ENCODE measurements at regions not wholly inside any gene's neighbourhood (a gene's known extent, or its start where the extent isn't known, plus 50 kb on each side); places are given as distances from the start of the nearest gene placed in this dataset.

DNA sequence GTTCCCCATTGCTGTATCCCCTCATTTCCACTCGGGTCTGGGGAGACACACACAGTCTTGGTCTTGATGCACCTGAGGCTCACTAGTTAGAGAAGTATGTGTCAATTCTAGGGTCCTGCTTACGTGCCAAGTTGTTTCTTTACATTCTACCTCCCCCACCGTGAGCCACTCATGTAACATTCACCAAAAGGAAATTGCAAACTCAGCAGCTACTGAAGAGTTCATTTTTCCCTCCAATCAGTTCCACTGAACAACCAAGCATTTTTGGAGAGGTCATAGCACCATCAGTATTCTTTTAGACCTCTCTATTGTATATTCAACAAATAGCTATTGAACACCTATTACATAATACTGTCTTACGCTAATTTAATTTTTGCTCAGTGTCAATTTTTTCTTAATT lies 281.1 kb downstream of the SH3GL2 start:
- DNase-seq, result no peak
- in situ Hi-C loops (cut with HindIII; ENCODE audit: low pct_ligation_motif_present, low sequenced_read_pairs), result no loop called here
- no peaks in the 10 kb centered on the region for H3K27me3 ChIP-seq (replicated peaks)
- no peak overlapping the region for H3K27ac ChIP-seq
- no peaks in the 10 kb centered on the region for H3K36me3 ChIP-seq (replicated peaks)
- H3K4me3 ChIP-seq (ENCODE audit: low read depth, low read length), result no peak overlapping the region
- TF ChIP-seq, protein P1, sequence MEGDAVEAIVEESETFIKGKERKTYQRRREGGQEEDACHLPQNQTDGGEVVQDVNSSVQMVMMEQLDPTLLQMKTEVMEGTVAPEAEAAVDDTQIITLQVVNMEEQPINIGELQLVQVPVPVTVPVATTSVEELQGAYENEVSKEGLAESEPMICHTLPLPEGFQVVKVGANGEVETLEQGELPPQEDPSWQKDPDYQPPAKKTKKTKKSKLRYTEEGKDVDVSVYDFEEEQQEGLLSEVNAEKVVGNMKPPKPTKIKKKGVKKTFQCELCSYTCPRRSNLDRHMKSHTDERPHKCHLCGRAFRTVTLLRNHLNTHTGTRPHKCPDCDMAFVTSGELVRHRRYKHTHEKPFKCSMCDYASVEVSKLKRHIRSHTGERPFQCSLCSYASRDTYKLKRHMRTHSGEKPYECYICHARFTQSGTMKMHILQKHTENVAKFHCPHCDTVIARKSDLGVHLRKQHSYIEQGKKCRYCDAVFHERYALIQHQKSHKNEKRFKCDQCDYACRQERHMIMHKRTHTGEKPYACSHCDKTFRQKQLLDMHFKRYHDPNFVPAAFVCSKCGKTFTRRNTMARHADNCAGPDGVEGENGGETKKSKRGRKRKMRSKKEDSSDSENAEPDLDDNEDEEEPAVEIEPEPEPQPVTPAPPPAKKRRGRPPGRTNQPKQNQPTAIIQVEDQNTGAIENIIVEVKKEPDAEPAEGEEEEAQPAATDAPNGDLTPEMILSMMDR (IDR thresholded peaks at IDR 0.05; ENCODE audit: low read depth, low read length, missing control alignments), result no peak

DNA sequence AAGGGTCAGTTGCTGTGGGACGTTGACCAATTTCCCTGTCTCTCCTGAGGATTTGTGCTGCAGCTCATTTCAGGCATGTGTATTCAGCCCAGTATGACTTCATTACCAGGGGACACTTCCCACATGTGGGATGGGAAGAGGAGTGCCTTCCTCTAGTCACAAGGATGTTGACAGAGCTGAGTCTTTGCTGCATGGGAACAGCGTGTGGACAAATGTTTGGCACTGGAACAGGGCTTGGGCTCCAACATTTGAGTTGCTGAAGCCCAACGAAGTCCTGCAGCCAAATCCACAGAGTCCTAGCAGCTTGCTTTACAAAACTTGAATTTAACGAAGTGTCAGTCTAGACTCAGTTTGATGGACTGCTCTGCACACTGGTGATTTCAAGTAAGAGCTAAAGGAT lies 283.2 kb downstream of the SH3GL2 start:
- in situ Hi-C loops (cut with HindIII; ENCODE audit: low pct_ligation_motif_present, low sequenced_read_pairs), result no loop called here
- Histone ChIP-seq H3K27me3 (replicated peaks) (no peaks in the 10 kb centered on the region), H3K27ac (no peak overlapping the region), H3K4me3 (ENCODE audit: low read depth, low read length) (no peak overlapping the region), H3K36me3 (replicated peaks) (no peaks in the 10 kb centered on the region)
- TF ChIP-seq, protein P1 (IDR thresholded peaks at IDR 0.05; ENCODE audit: low read depth, low read length, missing control alignments), result no peak
- no peak for DNase-seq

DNA sequence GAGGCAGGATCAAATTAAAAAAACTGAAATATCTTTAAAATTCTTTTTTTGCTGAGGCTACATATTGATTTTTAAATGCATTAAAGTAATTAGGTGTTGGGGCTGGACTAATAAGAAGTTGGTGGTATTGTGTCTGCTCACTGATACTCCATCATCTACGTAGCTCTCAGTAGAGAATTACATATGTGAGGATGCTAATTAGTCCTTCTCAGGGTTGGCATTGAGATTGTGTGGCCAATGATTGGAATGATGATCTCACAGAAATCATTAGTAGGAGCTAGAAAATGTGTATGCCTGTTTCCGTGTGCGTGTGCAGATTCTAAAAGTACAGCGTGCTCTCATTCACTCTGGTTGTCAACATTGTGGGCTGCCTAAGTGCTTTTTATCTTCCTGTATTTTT lies 283.8 kb downstream of the SH3GL2 start:
- Histone ChIP-seq H3K36me3 (replicated peaks) (no peaks in the 10 kb centered on the region), H3K4me3 (ENCODE audit: low read depth, low read length) (no peak overlapping the region), H3K27me3 (replicated peaks) (no peaks in the 10 kb centered on the region), H3K27ac (no peak overlapping the region)
- in situ Hi-C loops (cut with HindIII; ENCODE audit: low pct_ligation_motif_present, low sequenced_read_pairs), result no loop called here
- TF ChIP-seq, protein P1 (IDR thresholded peaks at IDR 0.05; ENCODE audit: low read depth, low read length, missing control alignments), result no peak
- no peak for DNase-seq

DNA sequence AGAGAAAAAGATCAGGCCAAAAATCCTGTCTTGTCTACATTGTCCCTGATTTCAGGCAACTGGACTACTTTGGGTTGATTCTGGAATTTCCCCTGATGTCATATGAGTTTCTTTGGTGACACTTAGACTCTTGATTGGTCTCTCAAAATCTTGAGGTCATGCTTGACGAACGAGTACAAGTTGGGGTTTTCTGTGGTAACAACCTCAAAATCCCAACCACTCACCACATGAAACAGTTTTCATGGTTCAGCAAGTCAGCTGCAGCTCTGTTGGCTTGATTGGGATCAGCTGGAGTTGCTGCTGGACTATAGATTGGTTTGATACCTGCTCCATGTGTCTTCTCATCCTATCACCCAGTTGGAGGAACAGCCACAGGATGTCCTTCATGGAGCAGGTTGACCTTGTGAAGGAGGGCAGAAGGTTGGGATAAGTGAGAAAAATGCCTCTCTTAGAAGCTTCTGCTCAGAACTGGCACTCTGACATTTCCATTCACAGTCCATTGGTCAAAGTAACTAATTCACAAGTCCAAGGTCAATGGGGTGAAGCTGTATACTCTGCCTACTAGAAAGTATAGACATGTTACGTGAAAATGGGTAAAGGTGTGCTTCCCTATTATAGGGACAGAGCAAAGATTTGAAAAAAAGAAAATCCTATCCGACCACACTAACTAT lies 284.5 kb downstream of the SH3GL2 start:
- no peak overlapping the region for H3K27ac ChIP-seq
- in situ Hi-C loops (cut with HindIII; ENCODE audit: low pct_ligation_motif_present, low sequenced_read_pairs), result no loop called here
- no peaks in the 10 kb centered on the region for H3K27me3 ChIP-seq (replicated peaks)
- H3K4me3 ChIP-seq (ENCODE audit: low read depth, low read length), result no peak overlapping the region
- H3K36me3 ChIP-seq (replicated peaks), result no peaks in the 10 kb centered on the region
- TF ChIP-seq, protein P1 (IDR thresholded peaks at IDR 0.05; ENCODE audit: low read depth, low read length, missing control alignments), result no peak
- no peak for DNase-seq

DNA sequence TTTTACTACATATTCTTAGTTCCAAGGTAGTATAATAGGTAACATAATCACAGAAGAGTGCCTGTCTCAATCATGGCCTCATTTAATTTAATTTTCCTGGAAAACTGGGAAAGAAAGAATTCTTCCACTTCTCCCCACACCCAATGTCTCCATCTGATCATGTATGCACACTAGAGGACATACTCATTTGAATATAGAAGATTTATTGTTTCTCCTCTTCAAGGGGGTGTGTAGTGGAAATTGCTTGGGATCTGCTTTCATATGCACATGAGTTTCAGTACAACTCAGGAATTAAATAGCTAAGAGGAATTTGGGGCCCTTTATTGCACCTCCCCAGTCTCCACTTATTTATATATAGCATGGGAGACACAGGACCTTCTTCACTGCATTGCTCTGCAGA lies 285.1 kb downstream of the SH3GL2 start:
- no peaks in the 10 kb centered on the region for H3K27me3 ChIP-seq (replicated peaks)
- no peak for DNase-seq
- in situ Hi-C loops (cut with HindIII; ENCODE audit: low pct_ligation_motif_present, low sequenced_read_pairs), result no loop called here

More for the DNA sequence above, 285.1 kb downstream of the SH3GL2 start:
- H3K36me3 ChIP-seq (replicated peaks), result no peaks in the 10 kb centered on the region
- TF ChIP-seq, protein P1 (IDR thresholded peaks at IDR 0.05; ENCODE audit: low read depth, low read length, missing control alignments), result no peak
- H3K27ac ChIP-seq, result no peak overlapping the region
- H3K4me3 ChIP-seq (ENCODE audit: low read depth, low read length), result no peak overlapping the region
